Muscle layer of colon (tissue), 2 donors: ENCODE measurements at regions not wholly inside any gene's neighbourhood (a gene's known extent, or its start where the extent isn't known, plus 50 kb on each side); places are given as distances from the start of the nearest gene placed in this dataset.
"Not testable (repeated sequence)": the region's sequence is repeated elsewhere in the genome, so short reads cannot be mapped to it uniquely, and the experiment has no call there.

Experiments
- H3K27ac ChIP-seq: one replicate; pipeline ENCODE4 v1.7.0; 2013; ENCODE audit warnings: low read depth, mild to moderate bottlenecking, low read length, moderate library complexity
- H3K27me3 ChIP-seq, 2 donors: one replicate each; pipeline ENCODE4 v1.7.0; 2013; ENCODE audit warnings: low read length in 2 of 2, mild to moderate bottlenecking in 2 of 2; ENCODE audit not compliant: insufficient read depth in 2 of 2, control insufficient read depth in 1 of 2
- H3K36me3 ChIP-seq: one replicate; pipeline ENCODE4 v1.7.0; 2013; ENCODE audit warnings: mild to moderate bottlenecking, low read length; ENCODE audit not compliant: insufficient read depth
- H3K4me1 ChIP-seq: one replicate; pipeline ENCODE4 v1.7.0; 2013; ENCODE audit warnings: mild to moderate bottlenecking, low read length; ENCODE audit not compliant: insufficient read depth
- H3K4me3 ChIP-seq, 2 donors: one replicate each; pipeline ENCODE4 v1.7.0; 2013; ENCODE audit warnings: low read length in 2 of 2, low read depth in 1 of 2, mild to moderate bottlenecking in 1 of 2, moderate library complexity in 1 of 2
- H3K9ac ChIP-seq: one replicate; pipeline ENCODE4 v1.7.0; 2013; ENCODE audit warnings: low read length
- H3K9me3 ChIP-seq: one replicate; pipeline ENCODE4 v1.7.0; 2013; ENCODE audit warnings: mild to moderate bottlenecking, low read length
- donor health status: abdominal sarcoma.
- donor health status: Adenocarcinoma of cecum.

- no peaks in the 10 kb centered on the region for H3K9me3 ChIP-seq
- no peaks in the 10 kb centered on the region for H3K36me3 ChIP-seq
- no peak overlapping the region for H3K27ac ChIP-seq
- no peak overlapping the region for H3K4me3 ChIP-seq
- no peaks in the 10 kb centered on the region for H3K4me1 ChIP-seq
- H3K9ac ChIP-seq, result no peak overlapping the region
- no peaks in the 10 kb centered on the region for H3K27me3 ChIP-seq
Measured at GRCh38 chr17:72465191-72466024, 344.6 kb downstream of the SOX9 start.

GRCh38 chr17:72466199-72466598 is 345.4 kb downstream of the SOX9 start:
- no peaks in the 10 kb centered on the region for H3K4me1 ChIP-seq
- no peaks in the 10 kb centered on the region for H3K9me3 ChIP-seq
- no peak overlapping the region for H3K9ac ChIP-seq
- H3K27ac ChIP-seq, result no peak overlapping the region
- no peaks in the 10 kb centered on the region for H3K36me3 ChIP-seq
- H3K27me3 ChIP-seq, result no peaks in the 10 kb centered on the region
- H3K4me3 ChIP-seq, result no peak overlapping the region

- no peak overlapping the region for H3K27ac ChIP-seq
- H3K27me3 ChIP-seq, result no peaks in the 10 kb centered on the region
- no peaks in the 10 kb centered on the region for H3K36me3 ChIP-seq
- no peak overlapping the region for H3K4me3 ChIP-seq
- H3K9ac ChIP-seq, result no peak overlapping the region
- H3K9me3 ChIP-seq, result no peaks in the 10 kb centered on the region
- no peaks in the 10 kb centered on the region for H3K4me1 ChIP-seq
Measured at GRCh38 chr17:72466606-72467005, 345.8 kb downstream of the SOX9 start.

- Histone ChIP-seq H3K36me3 (no peaks in the 10 kb centered on the region), H3K4me3 (no peak overlapping the region), H3K27ac (no peak overlapping the region), H3K4me1 (no peaks in the 10 kb centered on the region), H3K9me3 (no peaks in the 10 kb centered on the region), H3K9ac (no peak overlapping the region), H3K27me3 (no peaks in the 10 kb centered on the region)
Measured at GRCh38 chr17:72467841-72468653, 347.2 kb downstream of the SOX9 start.

GRCh38 chr17:72468841-72469240 is 348.0 kb downstream of the SOX9 start:
- Histone ChIP-seq H3K4me3 (no peak overlapping the region), H3K9me3 (no peaks in the 10 kb centered on the region), H3K36me3 (no peaks in the 10 kb centered on the region), H3K27me3 (no peaks in the 10 kb centered on the region), H3K9ac (no peak overlapping the region), H3K4me1 (no peaks in the 10 kb centered on the region), H3K27ac (no peak overlapping the region)

- H3K9ac ChIP-seq, result no peak overlapping the region
- H3K4me1 ChIP-seq, result no peaks in the 10 kb centered on the region
- H3K4me3 ChIP-seq, result no peak overlapping the region
- no peak overlapping the region for H3K27ac ChIP-seq
- no peaks in the 10 kb centered on the region for H3K27me3 ChIP-seq
- H3K9me3 ChIP-seq, result no peaks in the 10 kb centered on the region
- no peaks in the 10 kb centered on the region for H3K36me3 ChIP-seq
Measured at GRCh38 chr17:72470121-72470705, 349.4 kb downstream of the SOX9 start.

GRCh38 chr17:72470734-72471133 is 349.9 kb downstream of the SOX9 start:
- no peaks in the 10 kb centered on the region for H3K9me3 ChIP-seq
- no peaks in the 10 kb centered on the region for H3K36me3 ChIP-seq
- H3K4me1 ChIP-seq, result no peaks in the 10 kb centered on the region
- no peak overlapping the region for H3K9ac ChIP-seq
- H3K27ac ChIP-seq, result no peak overlapping the region
- H3K4me3 ChIP-seq, result no peak overlapping the region
- H3K27me3 ChIP-seq, result no peaks in the 10 kb centered on the region

- H3K27me3 ChIP-seq, result no peaks in the 10 kb centered on the region
- H3K27ac ChIP-seq, result no peak overlapping the region
- no peak overlapping the region for H3K9ac ChIP-seq
- no peaks in the 10 kb centered on the region for H3K4me1 ChIP-seq
- no peak overlapping the region for H3K4me3 ChIP-seq
- H3K9me3 ChIP-seq, result no peaks in the 10 kb centered on the region
- no peaks in the 10 kb centered on the region for H3K36me3 ChIP-seq
Measured at GRCh38 chr17:72471296-72471695, 350.5 kb downstream of the SOX9 start.

- Histone ChIP-seq H3K4me1 (no peaks in the 10 kb centered on the region), H3K36me3 (no peaks in the 10 kb centered on the region), H3K27ac (no peak overlapping the region), H3K9me3 (no peaks in the 10 kb centered on the region), H3K27me3 (no peaks in the 10 kb centered on the region), H3K9ac (no peak overlapping the region), H3K4me3 (no peak overlapping the region)
Measured at GRCh38 chr17:72472106-72472505, 351.3 kb downstream of the SOX9 start.

- not testable (repeated sequence) for H3K9me3 ChIP-seq, H3K4me1 ChIP-seq, H3K9ac ChIP-seq, H3K36me3 ChIP-seq, H3K27ac ChIP-seq, H3K4me3 ChIP-seq, H3K27me3 ChIP-seq
Measured at GRCh38 chr17:72472853-72473390, 352.1 kb downstream of the SOX9 start.

GRCh38 chr17:72474243-72474642 is 353.4 kb downstream of the SOX9 start:
- Histone ChIP-seq H3K9ac (no peak overlapping the region), H3K4me3 (no peak overlapping the region), H3K4me1 (no peaks in the 10 kb centered on the region), H3K9me3 (no peaks in the 10 kb centered on the region), H3K27me3 (no peaks in the 10 kb centered on the region), H3K27ac (no peak overlapping the region), H3K36me3 (no peaks in the 10 kb centered on the region)
